ENCODE measurements at regions not wholly inside any gene's neighbourhood (a gene's known extent, or its start where the extent isn't known, plus 50 kb on each side); places are given as distances from the start of the nearest gene placed in this dataset.

DNA sequence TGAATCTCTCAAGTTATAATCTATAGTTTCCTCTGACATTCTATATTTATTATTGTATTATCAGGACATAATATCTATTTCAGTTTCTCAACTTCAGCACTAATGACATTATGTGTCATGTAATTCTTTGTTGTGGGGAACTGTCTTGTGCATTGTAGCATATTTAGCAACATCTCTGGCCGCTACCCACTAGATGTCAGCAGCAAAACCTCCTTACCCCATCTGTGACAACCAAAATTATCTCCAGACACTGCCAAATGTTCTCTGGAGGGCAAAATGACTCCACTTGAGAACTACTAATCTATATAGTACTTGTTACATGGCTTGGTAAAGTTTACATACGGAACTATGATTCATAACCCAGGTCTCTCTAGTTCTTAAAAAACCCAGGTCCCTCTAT lies 110.2 kb downstream of the RASSF9 start:
- Mint-ChIP-seq H3K36me3 (ENCODE audit: low read depth, unreplicated experiment) (no peaks in the 10 kb centered on the region), H3K27ac (ENCODE audit: unreplicated experiment) (no peak overlapping the region), H3K27me3 (ENCODE audit: low read depth, unreplicated experiment) (no peaks in the 10 kb centered on the region), H3K4me3 (ENCODE audit: unreplicated experiment) (no peak overlapping the region), H3K4me1 (ENCODE audit: low read depth, unreplicated experiment) (no peaks in the 10 kb centered on the region), H3K9me3 (ENCODE audit: unreplicated experiment) (no peaks in the 10 kb centered on the region)
- no peaks in the 10 kb centered on the region for H3K4me1 ChIP-seq (ENCODE audit: insufficient read depth, low read length)
- no peaks in the 10 kb centered on the region for H3K36me3 ChIP-seq (ENCODE audit: insufficient read depth, low read length)
- FAIRE-seq (no peak), DNase-seq (ENCODE audit: low read depth) (no peak)
- H3K9me3 ChIP-seq (ENCODE audit: insufficient read depth, low read depth, low read length): no peaks in the 10 kb centered on the region
- TF ChIP-seq CTCF (IDR thresholded peaks at IDR 0.05; ENCODE audit: insufficient read depth, low read depth, low read length) (no peak), EZH2 (IDR thresholded peaks at IDR 0.05; ENCODE audit: insufficient read depth, low read length) (no peak)
- no peaks in the 10 kb centered on the region for H4K20me1 ChIP-seq (ENCODE audit: insufficient read depth, low read length)
- H3K9ac ChIP-seq (ENCODE audit: low read length): no peak overlapping the region
- no peak overlapping the region for H2AFZ ChIP-seq (ENCODE audit: low read depth, low read length)
- H3K27ac ChIP-seq (ENCODE audit: low read depth, low read length): no peak overlapping the region
- no peak overlapping the region for H3K4me3 ChIP-seq (ENCODE audit: insufficient read depth, low read depth, low read length)
- H3K27me3 ChIP-seq (ENCODE audit: insufficient read depth, low read length): no peaks in the 10 kb centered on the region
- H3K79me2 ChIP-seq (ENCODE audit: insufficient read depth, low read length): no peaks in the 10 kb centered on the region
- no peak overlapping the region for H3K4me2 ChIP-seq (ENCODE audit: low read length)

GRCh38 chr12:85733221-85733840 lies 102.9 kb downstream of the RASSF9 start:
- TF ChIP-seq CTCF (IDR thresholded peaks at IDR 0.05; ENCODE audit: insufficient read depth, low read depth, low read length) (no peak), EZH2 (IDR thresholded peaks at IDR 0.05; ENCODE audit: insufficient read depth, low read length) (no peak)
- peak overlapping the region; percentile 34 for H2AFZ ChIP-seq (ENCODE audit: low read depth, low read length)
- H3K9me3 Mint-ChIP-seq (ENCODE audit: unreplicated experiment): no peaks in the 10 kb centered on the region

GRCh38 chr12:85733984-85734383 lies 102.2 kb downstream of the RASSF9 start:
- no peaks in the 10 kb centered on the region for H3K27me3 ChIP-seq (ENCODE audit: insufficient read depth, low read length)
- peaks cover 4% of the 10 kb centered on the region for H3K4me1 ChIP-seq (ENCODE audit: insufficient read depth, low read length)
- H3K27ac Mint-ChIP-seq (ENCODE audit: unreplicated experiment): no peak overlapping the region
- H3K4me1 Mint-ChIP-seq (ENCODE audit: low read depth, unreplicated experiment): peaks cover 5% of the 10 kb centered on the region
- no peaks in the 10 kb centered on the region for H4K20me1 ChIP-seq (ENCODE audit: insufficient read depth, low read length)
- H3K4me3 Mint-ChIP-seq (ENCODE audit: unreplicated experiment): no peak overlapping the region
- no peak overlapping the region for H2AFZ ChIP-seq (ENCODE audit: low read depth, low read length)
- H3K9ac ChIP-seq (ENCODE audit: low read length): no peak overlapping the region
- no peaks in the 10 kb centered on the region for H3K27me3 Mint-ChIP-seq (ENCODE audit: low read depth, unreplicated experiment)
- no peak for TF ChIP-seq EZH2 (IDR thresholded peaks at IDR 0.05; ENCODE audit: insufficient read depth, low read length)
- TF ChIP-seq CTCF (IDR thresholded peaks at IDR 0.05; ENCODE audit: insufficient read depth, low read depth, low read length): no peak
- no peaks in the 10 kb centered on the region for H3K36me3 ChIP-seq (ENCODE audit: insufficient read depth, low read length)
- DNase-seq (ENCODE audit: low read depth) (peak; percentile 7), FAIRE-seq (no peak)
- H3K9me3 Mint-ChIP-seq (ENCODE audit: unreplicated experiment): no peaks in the 10 kb centered on the region
- H3K9me3 ChIP-seq (ENCODE audit: insufficient read depth, low read depth, low read length): no peaks in the 10 kb centered on the region
- H3K27ac ChIP-seq (ENCODE audit: low read depth, low read length): no peak overlapping the region
- no peaks in the 10 kb centered on the region for H3K36me3 Mint-ChIP-seq (ENCODE audit: low read depth, unreplicated experiment)
- H3K4me2 ChIP-seq (ENCODE audit: low read length): peak overlapping the region; percentile 54
- no peaks in the 10 kb centered on the region for H3K79me2 ChIP-seq (ENCODE audit: insufficient read depth, low read length)
- no peak overlapping the region for H3K4me3 ChIP-seq (ENCODE audit: insufficient read depth, low read depth, low read length)

More at GRCh38 chr12:85733221-85733840, 102.9 kb downstream of the RASSF9 start:
- Histone ChIP-seq H3K36me3 (ENCODE audit: insufficient read depth, low read length) (no peaks in the 10 kb centered on the region), H3K9ac (ENCODE audit: low read length) (no peak overlapping the region), H3K79me2 (ENCODE audit: insufficient read depth, low read length) (no peaks in the 10 kb centered on the region), H3K9me3 (ENCODE audit: insufficient read depth, low read depth, low read length) (no peaks in the 10 kb centered on the region), H3K27me3 (ENCODE audit: insufficient read depth, low read length) (no peaks in the 10 kb centered on the region), H3K4me2 (ENCODE audit: low read length) (peak overlapping the region; percentile 54), H3K27ac (ENCODE audit: low read depth, low read length) (no peak overlapping the region), H4K20me1 (ENCODE audit: insufficient read depth, low read length) (no peaks in the 10 kb centered on the region), H3K4me1 (ENCODE audit: insufficient read depth, low read length) (peaks cover 4% of the 10 kb centered on the region), H3K4me3 (ENCODE audit: insufficient read depth, low read depth, low read length) (no peak overlapping the region)
- Mint-ChIP-seq H3K36me3 (ENCODE audit: low read depth, unreplicated experiment) (no peaks in the 10 kb centered on the region), H3K27ac (ENCODE audit: unreplicated experiment) (no peak overlapping the region), H3K4me1 (ENCODE audit: low read depth, unreplicated experiment) (peaks cover 5% of the 10 kb centered on the region), H3K27me3 (ENCODE audit: low read depth, unreplicated experiment) (no peaks in the 10 kb centered on the region), H3K4me3 (ENCODE audit: unreplicated experiment) (no peak overlapping the region)
- DNase-seq (ENCODE audit: low read depth): peak; percentile 39
- no peak for FAIRE-seq

Data from astrocyte (in vitro differentiated cells and primary cell).